RWPE2 (cell line): ENCODE measurements at regions not wholly inside any gene's neighbourhood (a gene's known extent, or its start where the extent isn't known, plus 50 kb on each side); places are given as distances from the start of the nearest gene placed in this dataset.

Source experiments
- ATAC-seq: fragments of 200-7000 bp; cut with Tn5 transposase; 3 replicates; pipeline ENCODE4 v1.9.1; 2021; ENCODE audit warnings: low read depth
- DNase-seq: peaks from one replicate; pipeline ENCODE4 v3.0.0-alpha.2; 2020; ENCODE audit warnings: low spot score
- H3K27ac ChIP-seq: fragments of 450-650 bp; 2 replicates; pipeline ENCODE4 v1.5.1; 2017; ENCODE audit warnings: mild to moderate bottlenecking; ENCODE audit not compliant: poor library complexity, severe bottlenecking
- H3K27me3 ChIP-seq: fragments of 250-450 bp; sonication (Bioruptor Pico); 2 replicates; pipeline ENCODE4 v1.5.1; 2021; ENCODE audit warnings: mild to moderate bottlenecking, moderate library complexity; ENCODE audit not compliant: insufficient read depth, poor library complexity, severe bottlenecking
- H3K36me3 ChIP-seq: fragments of 250-450 bp; sonication (Bioruptor Pico); 2 replicates; pipeline ENCODE4 v1.5.1; 2020; ENCODE audit warnings: low read depth, mild to moderate bottlenecking, moderate library complexity
- H3K4me1 ChIP-seq: fragments of 250-450 bp; sonication (Bioruptor Pico); 2 replicates; pipeline ENCODE4 v1.5.1; 2021; ENCODE audit warnings: mild to moderate bottlenecking, moderate library complexity; ENCODE audit not compliant: insufficient read depth, poor library complexity, severe bottlenecking
- H3K4me3 ChIP-seq: fragments of 250-450 bp; sonication (Bioruptor Pico); 2 replicates; pipeline ENCODE4 v1.5.1; 2021; ENCODE audit warnings: mild to moderate bottlenecking, moderate library complexity; ENCODE audit not compliant: severe bottlenecking
- H3K9me3 ChIP-seq: fragments of 250-450 bp; sonication (Bioruptor Pico); 2 replicates; pipeline ENCODE4 v1.5.1; 2021; ENCODE audit warnings: mild to moderate bottlenecking, moderate library complexity; ENCODE audit not compliant: severe bottlenecking
- CTCF ChIP-seq: fragments of 450-650 bp; IDR thresholded peaks from one replicate; pipeline ENCODE4 v1.5.1; 2017; ENCODE audit warnings: mild to moderate bottlenecking, moderate library complexity; ENCODE audit not compliant: poor library complexity, severe bottlenecking

GRCh38 chr4:81528200-81528599 lies 56.5 kb upstream of the RASGEF1B start:
- TF ChIP-seq CTCF: no peak
- Histone ChIP-seq H3K4me1 (no peaks in the 10 kb centered on the region), H3K9me3 (no peaks in the 10 kb centered on the region), H3K36me3 (no peaks in the 10 kb centered on the region), H3K27me3 (no peaks in the 10 kb centered on the region), H3K27ac (no peak overlapping the region), H3K4me3 (no peak overlapping the region)
- ATAC-seq (no peak), DNase-seq (no peak)

GRCh38 chr4:81527709-81528108 lies 56.0 kb upstream of the RASGEF1B start:
- Histone ChIP-seq H3K27me3 (no peaks in the 10 kb centered on the region), H3K36me3 (no peaks in the 10 kb centered on the region), H3K4me1 (no peaks in the 10 kb centered on the region), H3K4me3 (no peak overlapping the region), H3K9me3 (no peaks in the 10 kb centered on the region), H3K27ac (no peak overlapping the region)
- TF ChIP-seq CTCF: no peak
- no peak for ATAC-seq
- DNase-seq: no peak

GRCh38 chr4:81527115-81527514 lies 55.4 kb upstream of the RASGEF1B start:
- ATAC-seq: no peak
- Histone ChIP-seq H3K4me3 (no peak overlapping the region), H3K36me3 (no peaks in the 10 kb centered on the region), H3K27me3 (no peaks in the 10 kb centered on the region), H3K9me3 (no peaks in the 10 kb centered on the region), H3K4me1 (no peaks in the 10 kb centered on the region), H3K27ac (no peak overlapping the region)
- DNase-seq: no peak
- TF ChIP-seq CTCF: no peak

- Histone ChIP-seq H3K27ac (no peak overlapping the region), H3K36me3 (no peaks in the 10 kb centered on the region), H3K4me1 (no peaks in the 10 kb centered on the region), H3K4me3 (no peak overlapping the region), H3K27me3 (no peaks in the 10 kb centered on the region), H3K9me3 (no peaks in the 10 kb centered on the region)
- TF ChIP-seq CTCF: no peak
- no peak for ATAC-seq
- no peak for DNase-seq
Measured at GRCh38 chr4:81526706-81527105, 55.0 kb upstream of the RASGEF1B start.

- H3K9me3 ChIP-seq: no peaks in the 10 kb centered on the region
- DNase-seq (no peak), ATAC-seq (no peak)
- H3K4me1 ChIP-seq: no peaks in the 10 kb centered on the region
- TF ChIP-seq CTCF: no peak
- no peak overlapping the region for H3K4me3 ChIP-seq
- H3K27ac ChIP-seq: no peak overlapping the region
- no peaks in the 10 kb centered on the region for H3K27me3 ChIP-seq
- no peaks in the 10 kb centered on the region for H3K36me3 ChIP-seq
Measured at GRCh38 chr4:81523672-81524327, 52.1 kb upstream of the RASGEF1B start.
